Ovary (tissue), 3 donors: ENCODE measurements at regions not wholly inside any gene's neighbourhood (a gene's known extent, or its start where the extent isn't known, plus 50 kb on each side); places are given as distances from the start of the nearest gene placed in this dataset.

ENCODE experiments used
- CTCF ChIP-seq, 3 donors: fragments of 450-650 bp in 2 of 3; fragments of 200-600 bp in 1 of 3; IDR thresholded peaks; one replicate each; pipeline versions ENCODE4 v1.5.1 to v1.8.0; 2016 to 2022; ENCODE audit warnings: antibody characterized with exemption in 3 of 3, mild to moderate bottlenecking in 1 of 3
- EP300 ChIP-seq: sonication (generic); formaldehyde crosslinking; IDR thresholded peaks from one replicate; pipeline ENCODE4 v1.6.1; 2017; ENCODE audit warnings: antibody characterized with exemption
- donor health status: DM: no; HTN: no; CAD: no.

- TF ChIP-seq CTCF (IDR thresholded peaks at IDR 0.05) (no peak), EP300 (no peak)
Measured at GRCh38 chr12:83859021-83859420, 1053.6 kb downstream of the SLC6A15 start.
